ENCODE measurements at regions not wholly inside any gene's neighbourhood (a gene's known extent, or its start where the extent isn't known, plus 50 kb on each side); places are given as distances from the start of the nearest gene placed in this dataset.

DNA sequence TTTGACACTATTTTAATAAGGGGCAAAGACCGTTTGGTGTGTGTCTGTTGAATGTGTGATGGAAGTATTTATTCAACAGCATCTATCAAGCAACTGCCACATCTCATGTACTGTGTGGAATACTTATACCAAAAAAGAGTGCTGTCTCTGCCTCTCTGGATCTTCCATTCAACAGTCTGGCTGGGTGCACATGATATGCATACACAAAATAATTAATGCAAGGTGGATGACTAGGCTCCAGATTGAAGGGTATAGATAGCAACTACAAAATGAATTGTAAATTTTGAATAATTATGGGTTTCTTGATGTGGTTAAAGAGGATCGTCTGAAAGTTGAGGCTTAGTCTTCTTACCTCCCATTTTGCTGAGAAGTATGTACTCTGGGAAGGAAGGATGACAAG is 145.9 kb upstream of the OTX2 start:
- no peak for DNase-seq (ENCODE audit: low read depth)
- TF ChIP-seq, protein P1, sequence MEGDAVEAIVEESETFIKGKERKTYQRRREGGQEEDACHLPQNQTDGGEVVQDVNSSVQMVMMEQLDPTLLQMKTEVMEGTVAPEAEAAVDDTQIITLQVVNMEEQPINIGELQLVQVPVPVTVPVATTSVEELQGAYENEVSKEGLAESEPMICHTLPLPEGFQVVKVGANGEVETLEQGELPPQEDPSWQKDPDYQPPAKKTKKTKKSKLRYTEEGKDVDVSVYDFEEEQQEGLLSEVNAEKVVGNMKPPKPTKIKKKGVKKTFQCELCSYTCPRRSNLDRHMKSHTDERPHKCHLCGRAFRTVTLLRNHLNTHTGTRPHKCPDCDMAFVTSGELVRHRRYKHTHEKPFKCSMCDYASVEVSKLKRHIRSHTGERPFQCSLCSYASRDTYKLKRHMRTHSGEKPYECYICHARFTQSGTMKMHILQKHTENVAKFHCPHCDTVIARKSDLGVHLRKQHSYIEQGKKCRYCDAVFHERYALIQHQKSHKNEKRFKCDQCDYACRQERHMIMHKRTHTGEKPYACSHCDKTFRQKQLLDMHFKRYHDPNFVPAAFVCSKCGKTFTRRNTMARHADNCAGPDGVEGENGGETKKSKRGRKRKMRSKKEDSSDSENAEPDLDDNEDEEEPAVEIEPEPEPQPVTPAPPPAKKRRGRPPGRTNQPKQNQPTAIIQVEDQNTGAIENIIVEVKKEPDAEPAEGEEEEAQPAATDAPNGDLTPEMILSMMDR (IDR thresholded peaks at IDR 0.05; ENCODE audit: insufficient read depth, low read depth, low read length, missing control alignments) = no peak
- no peak overlapping the region for H3K4me3 ChIP-seq (ENCODE audit: low read depth, low read length)

DNA sequence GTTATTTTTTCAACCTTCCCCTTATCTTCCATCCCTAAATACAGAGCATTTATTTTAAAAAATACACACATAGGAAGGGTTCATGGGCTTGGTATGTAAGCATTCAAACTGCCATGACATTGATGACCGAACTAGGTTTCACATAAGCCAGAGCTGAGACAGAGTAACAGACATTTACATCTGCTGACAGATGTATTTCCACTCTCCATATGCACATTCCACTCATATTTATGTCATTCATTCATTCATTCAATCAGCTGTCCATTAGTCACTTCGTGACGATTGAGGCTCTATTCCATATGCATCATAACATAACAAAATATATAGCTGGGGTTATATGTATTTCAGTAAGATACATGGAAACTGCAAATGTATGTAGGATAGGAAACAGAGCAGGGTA is 145.5 kb upstream of the OTX2 start:
- TF ChIP-seq, protein P1 (IDR thresholded peaks at IDR 0.05; ENCODE audit: insufficient read depth, low read depth, low read length, missing control alignments) = no peak
- DNase-seq (ENCODE audit: low read depth) = no peak
- H3K4me3 ChIP-seq (ENCODE audit: low read depth, low read length) = no peak overlapping the region

DNA sequence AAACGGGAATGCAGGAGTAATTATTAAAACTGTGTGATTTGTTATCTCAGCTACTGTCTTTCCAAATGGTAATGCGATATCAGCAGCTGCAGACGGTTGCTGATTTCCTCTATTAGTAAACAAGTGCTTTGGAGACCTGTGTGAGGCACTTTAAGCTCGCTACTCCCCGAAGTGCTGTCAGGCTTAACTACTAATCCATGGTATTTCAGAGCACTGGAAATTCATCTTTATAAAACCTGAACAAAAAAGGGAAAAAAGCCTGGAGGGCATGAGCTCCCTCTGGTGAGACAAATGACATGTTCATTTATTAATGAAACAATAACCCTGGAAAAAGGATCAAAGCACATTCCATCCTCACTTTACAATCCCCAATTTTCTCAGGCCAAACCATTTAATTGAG is 143.6 kb upstream of the OTX2 start:
- TF ChIP-seq, protein P1 (IDR thresholded peaks at IDR 0.05; ENCODE audit: insufficient read depth, low read depth, low read length, missing control alignments) = no peak
- no peak for DNase-seq (ENCODE audit: low read depth)
- H3K4me3 ChIP-seq (ENCODE audit: low read depth, low read length) = no peak overlapping the region

DNA sequence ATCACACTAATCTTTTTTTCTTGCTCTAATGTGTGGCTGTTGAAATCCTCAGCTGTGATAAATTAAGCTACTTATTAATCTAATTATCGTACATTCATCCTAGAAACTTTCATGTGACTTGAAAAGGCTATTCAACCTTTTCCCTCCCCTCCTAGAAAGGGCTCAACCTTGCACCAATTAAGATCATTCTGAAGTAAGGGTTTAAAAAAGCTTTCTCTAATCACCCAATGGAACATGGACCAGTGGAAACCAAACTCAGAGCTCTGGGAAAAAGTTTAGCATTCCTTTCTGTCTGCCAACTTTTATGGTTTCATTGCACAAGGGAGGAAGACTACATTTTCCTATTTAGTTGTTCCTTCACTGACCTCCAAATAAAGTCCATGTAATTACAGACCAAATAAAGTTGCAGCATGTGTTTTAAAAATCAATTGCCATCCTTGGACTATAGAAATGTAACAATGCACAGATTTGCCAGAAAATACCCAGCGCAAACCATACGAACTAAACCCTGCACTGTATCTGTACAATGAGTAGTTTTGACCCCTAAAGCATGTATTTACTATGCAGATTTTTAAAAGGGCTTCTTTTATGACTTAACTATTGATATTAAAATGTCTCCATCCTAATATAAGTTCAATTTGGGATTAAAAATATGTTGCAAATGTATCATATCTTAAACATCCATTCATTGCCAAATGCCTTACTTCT is 142.6 kb upstream of the OTX2 start:
- no peak for DNase-seq (ENCODE audit: low read depth)
- TF ChIP-seq, protein P1 (IDR thresholded peaks at IDR 0.05; ENCODE audit: insufficient read depth, low read depth, low read length, missing control alignments) = no peak
- H3K4me3 ChIP-seq (ENCODE audit: low read depth, low read length) = no peak overlapping the region

DNA sequence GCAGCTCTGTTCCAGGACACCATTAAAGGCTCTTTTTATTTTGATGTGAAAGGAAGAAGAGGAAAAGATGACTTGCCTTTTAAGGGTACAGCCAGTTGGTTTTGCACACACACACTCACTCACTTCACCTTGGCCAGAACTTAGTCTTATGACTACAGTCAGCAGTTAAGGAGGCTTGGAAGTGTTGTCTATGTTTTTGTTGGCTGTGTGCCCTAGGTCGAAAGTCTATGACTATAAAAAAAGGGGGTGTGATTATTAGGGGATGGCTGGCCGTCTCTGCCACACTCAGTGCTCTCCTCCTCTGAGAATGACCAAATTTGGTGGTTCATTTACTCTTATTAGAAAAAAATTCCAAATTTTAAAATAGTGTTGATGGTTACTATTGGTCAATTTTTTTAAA is 139.5 kb upstream of the OTX2 start:
- no peak overlapping the region for H3K4me3 ChIP-seq (ENCODE audit: low read depth, low read length)
- TF ChIP-seq, protein P1 (IDR thresholded peaks at IDR 0.05; ENCODE audit: insufficient read depth, low read depth, low read length, missing control alignments) = no peak
- DNase-seq (ENCODE audit: low read depth) = no peak

DNA sequence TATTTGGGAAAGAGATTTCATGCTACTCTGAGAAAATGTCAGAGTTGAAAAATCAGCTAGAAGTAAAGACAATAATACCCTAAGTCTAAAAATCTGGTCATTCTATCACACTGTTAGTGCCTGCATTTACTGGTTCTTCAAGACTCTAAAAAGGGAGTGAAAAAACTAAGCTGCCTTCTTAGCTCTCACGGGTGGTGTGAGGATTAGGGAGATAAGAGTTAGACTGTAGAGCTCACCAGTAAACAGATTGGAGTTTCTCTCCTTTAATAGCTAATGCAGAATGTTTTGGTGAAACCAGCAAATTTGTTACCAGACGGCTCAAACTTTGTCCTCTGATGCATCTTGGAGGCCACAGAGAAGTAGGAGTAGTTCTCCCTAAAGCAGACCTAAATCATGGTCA is 135.0 kb upstream of the OTX2 start:
- no peak for DNase-seq (ENCODE audit: low read depth)
- no peak overlapping the region for H3K4me3 ChIP-seq (ENCODE audit: low read depth, low read length)
- TF ChIP-seq, protein P1 (IDR thresholded peaks at IDR 0.05; ENCODE audit: insufficient read depth, low read depth, low read length, missing control alignments) = no peak

DNA sequence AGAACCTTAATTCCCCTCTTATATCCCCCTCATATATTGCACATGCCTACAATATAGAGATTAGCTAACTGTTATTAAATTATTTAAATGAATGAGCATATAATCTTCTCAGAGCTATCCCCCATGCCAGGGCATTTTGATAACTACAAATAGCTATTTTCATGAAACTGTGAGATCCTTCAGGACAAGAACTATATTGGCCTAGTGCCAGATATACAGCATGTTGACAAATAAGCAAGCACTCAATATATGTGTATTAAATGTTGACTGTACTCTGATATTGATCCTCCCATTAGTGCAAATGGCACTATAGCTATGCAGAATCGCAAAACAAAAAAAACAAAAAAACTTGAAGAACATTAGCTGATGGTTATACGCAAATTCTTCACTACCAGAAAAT is 134.1 kb upstream of the OTX2 start:
- DNase-seq (ENCODE audit: low read depth) = no peak
- no peak overlapping the region for H3K4me3 ChIP-seq (ENCODE audit: low read depth, low read length)
- TF ChIP-seq, protein P1 (IDR thresholded peaks at IDR 0.05; ENCODE audit: insufficient read depth, low read depth, low read length, missing control alignments) = no peak
